SK-N-SH (cell line): ENCODE measurements at regions not wholly inside any gene's neighbourhood (a gene's known extent, or its start where the extent isn't known, plus 50 kb on each side); places are given as distances from the start of the nearest gene placed in this dataset.

ENCODE experiments used
- CTCF ChIA-PET: fragments of 300-600, 350-600 bp; formaldehyde crosslinking; extraction: SDS; loops from one replicate; lab custom pipeline; 2021; lab: Yijun Ruan, JAX
- POLR2A ChIA-PET: fragments of 350-600 bp; sonication (Branson Sonifier 250); formaldehyde crosslinking; extraction: SDS; loops from one replicate; lab custom pipeline; 2020; ENCODE audit warnings: antibody characterized with exemption, inconsistent platforms; lab: Yijun Ruan, JAX
- DNase-seq: peaks from one replicate; pipeline ENCODE4 v3.0.0; 2012
- H2AFZ ChIP-seq: fragments of 200-600 bp; sonication (generic); 2 replicates; pipeline ENCODE4 v1.8.1; 2016; ENCODE audit warnings: antibody characterized with exemption, mild to moderate bottlenecking, low read depth
- H3F3A ChIP-seq: fragments of 200-600 bp; sonication (generic); replicated peaks from 2 replicates; pipeline ENCODE3; 2016; ENCODE audit warnings: antibody characterized with exemption, mild to moderate bottlenecking; ENCODE audit not compliant: insufficient read depth
- H3K27ac ChIP-seq, 2 experiments: fragments of 200-500 bp in 1 of 2; fragments of 200-600 bp in 1 of 2; sonication (Bioruptor generic) in 1 of 2; sonication (generic), shearing (Covaris generic) in 1 of 2; 2 replicates each; pipeline versions ENCODE4 v1.5.1 to v1.6.1; 2014 to 2016; ENCODE audit warnings: low read depth in 2 of 2, inconsistent platforms in 1 of 2, low read length in 1 of 2, mild to moderate bottlenecking in 1 of 2, mixed read lengths in 1 of 2
- H3K27me3 ChIP-seq: fragments of 200-600 bp; sonication (generic), shearing (Covaris generic); 2 replicates; pipeline ENCODE4 v1.6.1; 2016; ENCODE audit warnings: mixed run types; ENCODE audit not compliant: insufficient read depth
- H3K36me3 ChIP-seq, 2 experiments: fragments of 200-500 bp in 1 of 2; fragments of 200-600 bp in 1 of 2; sonication (Bioruptor generic) in 1 of 2; sonication (generic) in 1 of 2; replicated peaks in 1 of 2; 2 replicates each; pipeline versions ENCODE3 to v1.5.1; 2014 to 2016; ENCODE audit warnings: low read length in 1 of 2, mild to moderate bottlenecking in 1 of 2; ENCODE audit not compliant: insufficient read depth in 2 of 2, control insufficient read depth in 1 of 2
- H3K4me1 ChIP-seq, 2 experiments: fragments of 200-500 bp in 1 of 2; fragments of 200-600 bp in 1 of 2; sonication (Bioruptor generic) in 1 of 2; sonication (generic), shearing (Covaris generic) in 1 of 2; 2 replicates each; pipeline versions ENCODE4 v1.5.1 to v1.6.1; 2014 to 2016; ENCODE audit warnings: low read depth in 1 of 2, low read length in 1 of 2, mixed run types in 1 of 2; ENCODE audit not compliant: insufficient read depth in 2 of 2, control insufficient read depth in 1 of 2
- H3K4me2 ChIP-seq: fragments of 200-600 bp; sonication (generic), shearing (Covaris generic); 2 replicates; pipeline ENCODE4 v1.6.1; 2017; ENCODE audit warnings: mixed run types
- H3K4me3 ChIP-seq, 2 experiments: fragments of 200-500 bp in 1 of 2; fragments of 200-600 bp in 1 of 2; sonication (Bioruptor generic) in 1 of 2; sonication (generic), shearing (Covaris generic) in 1 of 2; 2 replicates each; pipeline versions ENCODE4 v1.5.1 to v1.8.1; 2014 to 2016; ENCODE audit warnings: low read depth in 2 of 2, inconsistent platforms in 1 of 2, low read length in 1 of 2, mild to moderate bottlenecking in 1 of 2, mixed read lengths in 1 of 2, moderate library complexity in 1 of 2
- H3K79me2 ChIP-seq: fragments of 200-600 bp; sonication (generic); 2 replicates; pipeline ENCODE4 v1.8.1; 2017; ENCODE audit warnings: mild to moderate bottlenecking; ENCODE audit not compliant: insufficient read depth
- H3K9ac ChIP-seq: fragments of 200-600 bp; sonication (generic); 2 replicates; pipeline ENCODE4 v1.6.1; 2017; ENCODE audit warnings: mixed run types
- H3K9me2 ChIP-seq: fragments of 200-600 bp; sonication (generic); 2 replicates; pipeline ENCODE4 v1.6.1; 2017; ENCODE audit warnings: mixed run types
- H3K9me3 ChIP-seq: fragments of 200-600 bp; sonication (generic); 2 replicates; pipeline ENCODE4 v1.6.1; 2017; ENCODE audit warnings: mixed run types, mild to moderate bottlenecking, moderate library complexity
- H4K20me1 ChIP-seq: fragments of 200-600 bp; sonication (generic); 2 replicates; pipeline ENCODE4 v1.6.1; 2017; ENCODE audit warnings: mild to moderate bottlenecking, mixed run types; ENCODE audit not compliant: insufficient read depth
- FOSL2 ChIP-seq: IDR thresholded peaks from 2 replicates; pipeline ENCODE4 v1.4.0; 2012; ENCODE audit warnings: low read depth, mild to moderate bottlenecking, moderate library complexity, borderline replicate concordance
- FOXJ3 ChIP-seq: sonication (generic); formaldehyde crosslinking; IDR thresholded peaks from 2 replicates; pipeline ENCODE4 v1.5.1; 2020; ENCODE audit warnings: mild to moderate bottlenecking, missing genetic modification reagents
- GATA2 ChIP-seq: sonication (generic); formaldehyde crosslinking; IDR thresholded peaks from 2 replicates; pipeline ENCODE4 v1.5.0; 2020; ENCODE audit warnings: mild to moderate bottlenecking, missing genetic modification reagents
- JUND ChIP-seq: IDR thresholded peaks from 2 replicates; pipeline ENCODE4 v1.4.0; 2012
- MXI1 ChIP-seq: IDR thresholded peaks from 2 replicates; pipeline ENCODE4 v1.6.1; 2012; ENCODE audit warnings: mild to moderate bottlenecking, low read depth, low read length, improper control_type of control experiment
- NFIC ChIP-seq: IDR thresholded peaks from 2 replicates; pipeline ENCODE4 v1.4.0; 2012; ENCODE audit warnings: borderline replicate concordance
- NRF1 ChIP-seq: IDR thresholded peaks from 2 replicates; pipeline ENCODE4 v1.6.1; 2012; ENCODE audit warnings: low read depth, mild to moderate bottlenecking, low read length
- POLR2AphosphoS5 ChIP-seq: IDR thresholded peaks from 2 replicates; pipeline ENCODE4 v1.6.1; 2012; ENCODE audit warnings: low read depth, low read length
- RAD21 ChIP-seq: IDR thresholded peaks from 2 replicates; pipeline ENCODE4 v1.6.1; 2012; ENCODE audit warnings: mild to moderate bottlenecking, low read length
- REST ChIP-seq: IDR thresholded peaks from 2 replicates; pipeline ENCODE4 v1.6.1; 2012; ENCODE audit warnings: mild to moderate bottlenecking, low read depth, low read length, moderate library complexity
- RXRA ChIP-seq: IDR thresholded peaks from 2 replicates; pipeline ENCODE4 v1.4.0; 2012; ENCODE audit warnings: low read depth, mild to moderate bottlenecking, borderline replicate concordance
- SIN3A ChIP-seq: IDR thresholded peaks from 2 replicates; pipeline ENCODE4 v1.6.1; 2012; ENCODE audit warnings: low read depth, mild to moderate bottlenecking, low read length, moderate library complexity, borderline replicate concordance
- TAF1 ChIP-seq: IDR thresholded peaks from 2 replicates; pipeline ENCODE4 v1.6.1; 2012; ENCODE audit warnings: low read depth, mild to moderate bottlenecking, low read length, moderate library complexity, borderline replicate concordance
- TCF12 ChIP-seq: IDR thresholded peaks from 2 replicates; pipeline ENCODE4 v1.4.0; 2012
- USF2 ChIP-seq: fragments of 150-350 bp; IDR thresholded peaks from 2 replicates; pipeline ENCODE4 v1.6.1; 2017; ENCODE audit warnings: antibody characterized with exemption, low read length, low read depth, borderline replicate concordance
- YY1 ChIP-seq: IDR thresholded peaks from 2 replicates; pipeline ENCODE4 v1.4.0; 2012; ENCODE audit warnings: low read depth, mild to moderate bottlenecking
- ZBTB33 ChIP-seq: IDR thresholded peaks from 2 replicates; pipeline ENCODE4 v1.4.0; 2012; ENCODE audit warnings: low read depth, borderline replicate concordance
- WGBS: methylation state at CpG from one replicate; pipeline ENCODE4 v1.1.6; 2017; ENCODE audit warnings: low lambda C conversion rate; 5-methylcytosine and 5-hydroxymethylcytosine counted together

- Histone ChIP-seq H3K9me3 (no peaks in the 10 kb centered on the region), H3K36me3 (no peaks in the 10 kb centered on the region), H3K4me1 (no peaks in the 10 kb centered on the region), H3K27ac (no peak overlapping the region), H4K20me1 (no peaks in the 10 kb centered on the region), H3K4me2 (no peak overlapping the region), H2AFZ (no peak overlapping the region), H3K4me3 (no peak overlapping the region)
- WGBS = 54% methylated on average over 4 of the region's 4 CpGs
- DNase-seq = no peak
- CTCF ChIA-PET = interaction anchor here (1.4 to 1.7 kb wide), 2 partner anchors 8 to 17 kb away, joined by 3 to 5 read pairs; no protein-coding TSS in a partner anchor
- TF ChIP-seq MXI1 (no peak), SIN3A (no peak), ZBTB33 (no peak), USF2 (no peak), GATA2 (no peak), POLR2AphosphoS5 (no peak), TCF12 (no peak), REST (no peak), FOSL2 (no peak), NFIC (no peak), JUND (no peak), RXRA (no peak), RAD21 (no peak), TAF1 (no peak), YY1 (no peak), FOXJ3 (CRISPR knock-in tag) (no peak), NRF1 (no peak)
- TF ChIP-seq, all 33 proteins: peak for 0
- POLR2A ChIA-PET = no interaction called here
- H3F3A ChIP-seq = no peaks in the 10 kb centered on the region
- no peaks in the 10 kb centered on the region for H3K27me3 ChIP-seq
- no peaks in the 10 kb centered on the region for H3K79me2 ChIP-seq
- no peak overlapping the region for H3K9ac ChIP-seq
- H3K9me2 ChIP-seq = no peaks in the 10 kb centered on the region
Observed at GRCh38 chr7:69510114-69510513, 88.2 kb upstream of the AUTS2 start.
